Erythroblast (primary cell): ENCODE measurements at regions not wholly inside any gene's neighbourhood (a gene's known extent, or its start where the extent isn't known, plus 50 kb on each side); places are given as distances from the start of the nearest gene placed in this dataset.
"Not testable (repeated sequence)": the region's sequence is repeated elsewhere in the genome, so short reads cannot be mapped to it uniquely, and the experiment has no call there.

Source experiments
- GATA1 ChIP-seq: IDR thresholded peaks from 2 replicates; pipeline ENCODE4 v1.6.1; 2011; ENCODE audit warnings: low read depth, mild to moderate bottlenecking, control low read depth, low read length, moderate library complexity
- POLR2A ChIP-seq: IDR thresholded peaks from 2 replicates; pipeline ENCODE4 v1.6.1; 2011; ENCODE audit warnings: mild to moderate bottlenecking, low read length

- not testable (repeated sequence) for TF ChIP-seq POLR2A, GATA1
These were observed 200.1 kb upstream of the RGS17 start for GRCh38 chr6:153331221-153331620.
